Uterus (tissue), 2 donors: ENCODE measurements at regions not wholly inside any gene's neighbourhood (a gene's known extent, or its start where the extent isn't known, plus 50 kb on each side); places are given as distances from the start of the nearest gene placed in this dataset.

ENCODE experiments used
- POLR2A ChIP-seq, 2 donors: fragments of 450-650 bp; IDR thresholded peaks; one replicate each; pipeline ENCODE4 v1.6.1; 2016; ENCODE audit warnings: antibody characterized with exemption in 2 of 2, mild to moderate bottlenecking in 1 of 2, moderate library complexity in 1 of 2
- TF ChIP-seq, protein P1 (sequence below), 4 experiments: fragments of 200-600 bp in 2 of 4; fragments of 450-650 bp in 2 of 4; sonication (generic) in 2 of 4; IDR thresholded peaks; one replicate each; pipeline ENCODE4 v1.5.1; 2016 to 2019; ENCODE audit warnings: antibody characterized with exemption in 4 of 4, mild to moderate bottlenecking in 2 of 4, moderate library complexity in 1 of 4

DNA sequence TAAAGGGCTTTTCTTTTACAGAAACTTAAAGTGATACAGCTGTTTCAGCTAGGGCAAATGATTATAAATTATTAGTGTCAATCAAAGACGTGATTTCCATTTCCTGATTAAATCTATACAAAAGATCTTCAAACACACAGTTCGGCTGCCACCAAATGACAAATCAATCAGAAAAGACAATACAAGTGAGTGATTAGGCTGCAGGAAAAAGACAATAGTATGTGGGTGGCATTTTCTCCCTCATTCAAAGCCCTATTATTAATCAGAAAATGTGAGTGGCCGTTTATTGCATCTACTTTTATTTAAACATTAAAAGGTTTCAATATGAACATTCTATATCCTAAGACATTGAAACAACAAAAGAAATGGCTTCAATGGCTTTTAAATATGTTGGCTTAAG lies 895.6 kb upstream of the ROBO1 start:
- TF ChIP-seq POLR2A (IDR thresholded peaks at IDR 0.05) = no peak
- TF ChIP-seq, protein P1, sequence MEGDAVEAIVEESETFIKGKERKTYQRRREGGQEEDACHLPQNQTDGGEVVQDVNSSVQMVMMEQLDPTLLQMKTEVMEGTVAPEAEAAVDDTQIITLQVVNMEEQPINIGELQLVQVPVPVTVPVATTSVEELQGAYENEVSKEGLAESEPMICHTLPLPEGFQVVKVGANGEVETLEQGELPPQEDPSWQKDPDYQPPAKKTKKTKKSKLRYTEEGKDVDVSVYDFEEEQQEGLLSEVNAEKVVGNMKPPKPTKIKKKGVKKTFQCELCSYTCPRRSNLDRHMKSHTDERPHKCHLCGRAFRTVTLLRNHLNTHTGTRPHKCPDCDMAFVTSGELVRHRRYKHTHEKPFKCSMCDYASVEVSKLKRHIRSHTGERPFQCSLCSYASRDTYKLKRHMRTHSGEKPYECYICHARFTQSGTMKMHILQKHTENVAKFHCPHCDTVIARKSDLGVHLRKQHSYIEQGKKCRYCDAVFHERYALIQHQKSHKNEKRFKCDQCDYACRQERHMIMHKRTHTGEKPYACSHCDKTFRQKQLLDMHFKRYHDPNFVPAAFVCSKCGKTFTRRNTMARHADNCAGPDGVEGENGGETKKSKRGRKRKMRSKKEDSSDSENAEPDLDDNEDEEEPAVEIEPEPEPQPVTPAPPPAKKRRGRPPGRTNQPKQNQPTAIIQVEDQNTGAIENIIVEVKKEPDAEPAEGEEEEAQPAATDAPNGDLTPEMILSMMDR (IDR thresholded peaks at IDR 0.05) = no peak
